GM19351 (cell line): ENCODE measurements at regions not wholly inside any gene's neighbourhood (a gene's known extent, or its start where the extent isn't known, plus 50 kb on each side); places are given as distances from the start of the nearest gene placed in this dataset.

Experiments
- ATAC-seq: cut with Tn5 transposase; IDR thresholded peaks from one replicate; pipeline ENCODE4 v1.9.1; 2021; ENCODE audit warnings: mild to moderate bottlenecking, moderate library complexity; ENCODE audit not compliant: unreplicated experiment

DNA sequence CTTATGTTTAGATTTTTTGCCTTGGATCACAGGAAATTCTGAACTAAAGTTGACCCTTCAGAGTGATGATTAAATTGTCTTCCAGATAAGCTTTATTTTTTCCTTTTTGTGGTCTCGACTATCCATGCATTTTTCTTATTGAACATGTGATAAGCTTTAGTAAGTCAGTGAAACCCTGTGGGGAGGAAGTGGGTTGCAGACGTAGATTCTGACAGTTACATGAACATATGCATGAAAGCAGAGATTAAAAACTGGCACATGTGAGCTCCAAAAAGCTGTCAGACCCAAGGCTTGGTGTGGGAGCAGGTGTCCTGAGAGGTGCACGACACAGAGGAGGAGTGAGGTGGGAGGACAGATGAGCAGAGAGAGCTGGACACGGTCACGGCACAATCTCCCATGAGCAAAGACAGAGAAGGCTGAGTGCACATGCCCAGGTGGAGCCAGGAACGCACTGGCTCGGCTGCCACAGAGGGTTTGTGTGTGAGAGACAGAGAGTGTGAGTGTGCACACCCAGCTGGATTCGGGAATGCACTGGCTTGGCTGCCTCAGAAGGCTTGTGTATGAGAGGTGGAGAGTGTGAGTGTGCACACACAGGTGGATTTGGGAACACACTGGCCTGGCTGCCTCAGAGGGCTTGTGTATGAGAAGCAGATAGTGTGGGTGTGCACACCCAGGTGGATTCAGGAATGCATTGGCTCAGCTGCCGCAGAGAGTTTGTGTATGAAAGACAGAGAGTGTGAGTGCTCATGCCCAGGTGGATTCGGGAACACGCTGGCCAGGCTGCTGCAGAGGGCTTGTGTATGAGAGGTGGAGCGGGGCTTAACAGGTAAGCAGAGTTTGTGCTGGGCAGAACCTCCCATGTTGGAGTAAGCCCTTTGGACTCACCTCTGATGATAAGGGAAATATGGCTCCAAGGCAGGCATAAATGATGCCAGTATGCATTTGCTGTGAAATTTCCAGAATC lies 849.1 kb upstream of the SALL3 start:
- ATAC-seq: no peak

DNA sequence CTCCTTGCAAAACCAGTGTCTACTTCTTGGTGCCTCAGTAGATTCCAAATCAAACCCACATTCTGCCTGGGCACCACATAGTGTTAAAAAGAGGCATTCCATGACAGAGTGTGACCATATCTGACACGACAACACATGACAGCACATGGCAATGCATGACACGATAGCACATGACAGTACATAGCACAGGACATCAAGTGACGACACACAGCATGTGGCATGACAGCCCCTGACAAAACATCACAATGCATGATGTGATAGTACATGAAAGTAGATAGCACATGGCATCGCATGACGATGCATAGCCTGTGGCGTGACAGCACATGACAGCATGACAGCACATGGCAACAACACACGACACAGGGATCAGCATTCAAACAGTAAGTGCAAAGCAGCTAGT lies 845.9 kb upstream of the SALL3 start:
- ATAC-seq: no peak

DNA sequence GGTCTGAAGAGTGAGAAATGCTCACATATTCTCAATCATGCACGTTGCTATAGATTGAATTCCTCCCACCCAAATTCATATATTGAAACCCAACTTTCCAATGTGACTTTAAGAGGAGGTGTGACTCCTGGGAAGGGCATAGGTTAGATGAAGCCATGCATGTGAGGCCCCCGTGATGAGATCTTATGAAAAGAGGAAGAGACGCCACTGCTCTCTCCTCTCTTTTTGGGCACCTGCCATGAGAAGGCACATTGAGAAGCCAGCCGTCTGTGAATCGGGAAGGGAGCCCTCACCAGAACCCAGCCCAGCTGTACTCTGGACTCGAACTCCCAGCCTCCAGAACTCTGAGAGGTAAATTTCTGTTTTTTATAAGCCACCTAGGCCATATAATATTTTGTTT lies 842.6 kb upstream of the SALL3 start:
- no peak for ATAC-seq

DNA sequence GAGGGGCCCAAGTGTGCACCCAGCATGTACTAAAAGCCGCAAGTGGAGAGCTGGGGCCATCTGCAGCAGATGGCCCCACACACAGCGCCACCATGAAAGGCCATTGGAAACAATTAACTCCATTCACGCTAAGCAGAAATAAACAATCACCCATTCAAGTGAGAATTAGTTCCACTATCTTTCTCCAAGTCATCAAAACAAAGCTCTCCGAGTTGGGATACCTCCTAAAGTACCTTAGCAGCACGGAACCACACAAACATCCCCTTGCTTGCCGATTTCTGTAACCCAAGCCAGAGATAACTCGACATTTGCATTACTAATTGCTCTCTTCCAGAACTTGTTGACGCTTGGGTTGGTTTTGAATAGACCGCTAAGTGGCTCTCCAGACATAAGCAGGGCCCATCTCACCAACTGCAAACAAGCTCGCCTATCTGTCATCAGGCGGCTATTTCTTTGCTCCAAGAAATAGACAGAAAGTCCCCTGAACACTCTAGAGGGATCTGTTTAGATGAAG lies 840.6 kb upstream of the SALL3 start:
- ATAC-seq: no peak

DNA sequence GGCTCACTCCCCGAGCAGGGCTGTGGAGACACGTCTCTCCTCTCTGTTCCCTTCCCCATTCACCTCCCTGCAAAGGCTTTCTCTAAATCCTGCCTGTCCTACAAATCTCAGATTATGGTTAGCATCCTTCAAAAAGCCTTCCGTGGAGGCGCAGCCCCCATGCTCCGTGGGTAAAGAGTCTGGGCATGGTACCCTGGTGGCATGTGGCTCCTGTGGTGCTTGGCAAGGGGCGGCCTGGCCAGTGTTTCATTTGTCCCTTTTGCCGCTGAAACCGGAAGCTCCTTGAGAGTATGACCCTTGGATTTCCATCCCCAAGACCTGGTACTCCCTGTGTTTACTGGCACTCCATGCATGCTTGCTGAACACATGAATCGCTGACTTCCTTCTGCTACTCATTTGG lies 839.3 kb upstream of the SALL3 start:
- no peak for ATAC-seq

DNA sequence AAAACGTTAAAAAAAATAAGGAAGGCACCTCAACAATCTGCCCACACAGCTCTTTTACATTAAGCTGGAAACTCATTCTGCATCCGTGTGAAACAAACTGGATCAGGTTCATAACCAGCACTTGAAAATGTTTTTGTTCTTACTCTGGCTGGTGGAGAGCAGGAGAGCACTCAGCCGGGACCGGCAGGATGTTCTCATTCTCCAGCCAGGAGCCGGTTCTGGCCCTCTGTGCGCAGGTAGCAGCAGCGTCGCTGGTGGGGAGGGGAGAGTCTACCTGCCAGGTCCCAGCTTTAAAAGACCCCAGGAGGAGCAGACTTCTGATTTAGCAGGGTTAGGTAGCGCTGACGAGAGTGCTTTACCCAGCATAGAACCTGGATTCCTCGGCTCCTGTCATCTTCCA lies 834.9 kb upstream of the SALL3 start:
- no peak for ATAC-seq

DNA sequence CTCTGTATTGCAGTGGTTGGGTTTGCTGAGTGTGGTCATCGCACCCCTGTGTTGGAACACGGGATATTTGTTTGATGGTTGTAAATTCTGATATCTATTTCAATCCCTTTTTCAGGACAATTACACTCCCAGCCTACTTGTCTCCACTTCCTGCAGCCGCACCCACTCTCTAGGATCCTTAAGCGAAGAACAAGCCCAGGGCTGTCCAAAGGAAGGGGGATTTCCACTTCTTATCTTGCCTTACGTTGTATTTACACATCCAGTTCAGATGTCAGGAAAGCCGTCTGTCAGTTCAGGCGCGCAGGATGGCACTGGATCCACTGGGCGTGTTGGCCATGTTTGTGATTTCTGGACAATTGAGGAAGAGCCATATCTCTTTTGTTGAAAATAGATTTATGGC lies 834.5 kb upstream of the SALL3 start:
- ATAC-seq: no peak

DNA sequence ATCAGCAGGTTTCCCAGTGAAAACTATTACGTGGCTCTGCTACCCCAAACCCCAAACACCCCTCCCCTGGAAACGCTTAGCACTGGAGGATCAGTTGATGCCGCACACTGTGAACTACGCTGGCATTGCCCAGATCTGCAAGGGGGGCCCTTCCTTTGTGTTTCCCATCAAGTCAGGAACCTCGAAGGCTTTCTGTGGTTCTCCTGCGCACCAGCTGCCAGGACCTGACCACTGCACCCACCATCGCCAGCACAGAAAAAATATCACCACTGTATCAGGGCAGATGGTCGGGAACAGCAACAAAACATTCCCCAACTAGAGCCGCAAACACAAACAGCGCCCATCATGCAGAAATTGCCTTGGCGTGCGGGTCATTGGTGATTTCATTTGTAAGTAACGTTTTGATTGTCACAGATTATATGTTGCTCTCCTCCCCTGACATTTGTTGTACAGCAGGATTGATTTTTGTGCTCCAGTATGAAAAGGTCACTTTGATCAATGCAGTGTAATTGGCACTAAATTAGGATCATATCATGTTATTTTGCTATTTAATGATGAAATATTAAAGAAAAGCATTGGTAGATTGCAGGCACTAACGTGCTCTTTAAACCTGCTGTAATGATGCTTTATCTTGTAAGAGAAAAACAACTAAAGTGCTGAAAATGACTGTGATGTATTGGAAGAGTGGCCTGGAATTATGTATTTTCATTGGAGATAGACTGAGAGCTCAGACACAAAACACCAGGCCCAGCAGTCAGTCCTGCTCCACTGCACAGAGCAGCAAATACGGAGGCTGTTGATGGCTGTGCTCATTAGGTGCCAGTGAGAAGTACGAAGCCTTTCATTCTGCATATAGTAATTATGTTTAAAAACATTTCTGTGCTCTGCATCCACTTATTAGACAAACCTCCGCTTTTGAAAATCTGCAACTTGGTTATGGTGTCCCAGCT lies 833.2 kb upstream of the SALL3 start:
- no peak for ATAC-seq

DNA sequence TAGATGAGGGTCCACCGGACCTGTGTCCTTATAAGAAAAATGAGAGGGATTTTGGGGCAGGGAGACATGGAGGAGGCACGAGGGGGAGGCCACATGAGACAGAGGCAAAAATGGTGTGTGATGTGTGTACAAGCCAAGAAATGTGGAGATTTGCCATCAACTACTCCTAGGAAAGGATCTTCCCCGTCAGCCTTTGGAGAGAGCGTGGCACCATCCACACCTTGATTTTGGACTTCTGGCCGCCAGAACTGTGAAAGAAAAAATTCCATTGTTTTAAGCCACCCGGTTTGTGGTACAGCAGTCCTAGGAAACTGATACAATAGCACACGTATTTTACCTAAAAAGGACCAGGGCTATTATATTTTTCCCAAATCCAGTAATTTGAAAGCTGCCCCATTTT lies 829.0 kb upstream of the SALL3 start:
- ATAC-seq: no peak

DNA sequence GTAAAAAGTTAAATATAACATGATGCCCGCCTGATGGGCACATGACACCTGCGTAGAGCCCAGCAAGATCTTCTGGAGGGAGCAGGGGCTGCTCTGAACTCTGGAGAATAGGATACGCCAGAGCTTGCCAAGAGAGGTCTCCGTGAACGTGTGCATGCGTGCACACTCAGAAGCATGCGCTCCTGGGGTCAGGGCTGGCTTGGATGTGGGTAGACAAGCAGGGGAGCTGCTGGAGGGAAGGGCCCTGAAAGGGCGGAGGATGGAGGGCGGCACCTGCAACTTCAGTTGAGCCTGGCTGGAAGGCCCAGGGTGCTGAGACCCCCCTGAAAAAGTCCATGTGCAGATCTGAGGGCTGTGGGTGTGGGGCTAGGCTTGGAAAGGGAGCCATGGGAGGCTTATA lies 828.4 kb upstream of the SALL3 start:
- ATAC-seq: no peak

DNA sequence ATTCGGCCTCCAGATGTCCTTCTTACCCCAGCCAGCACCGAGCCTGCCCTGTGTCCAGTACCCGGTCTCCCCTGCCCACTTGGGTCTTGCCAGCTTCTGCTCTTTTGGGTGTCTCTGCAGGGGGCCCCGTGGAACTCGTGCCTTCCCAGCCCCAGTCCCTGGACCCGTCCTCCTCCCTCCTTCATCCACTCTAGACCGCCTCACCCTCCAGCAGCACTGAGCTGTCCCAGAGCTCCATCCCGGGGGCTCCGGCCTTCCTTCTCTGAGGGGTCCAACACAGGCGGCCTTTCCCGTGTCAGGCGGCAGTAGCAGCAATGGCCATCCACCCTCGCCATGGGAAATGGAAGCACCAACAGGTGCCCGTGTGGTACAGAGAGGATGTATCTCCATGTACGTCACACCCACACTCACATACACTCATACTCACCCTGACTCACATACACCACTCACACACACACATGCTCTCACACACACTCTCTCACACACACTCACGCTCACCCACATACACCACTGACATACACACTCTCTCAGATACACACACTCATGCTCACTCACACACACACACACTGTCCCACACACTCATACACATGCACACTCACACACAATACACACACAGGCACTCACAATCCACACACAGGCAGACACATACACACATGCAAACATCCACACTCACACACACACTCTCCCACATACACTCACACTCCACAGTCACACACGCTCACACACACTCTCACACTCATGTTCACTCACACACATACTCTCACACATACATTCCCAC lies 827.5 kb upstream of the SALL3 start:
- no peak for ATAC-seq

DNA sequence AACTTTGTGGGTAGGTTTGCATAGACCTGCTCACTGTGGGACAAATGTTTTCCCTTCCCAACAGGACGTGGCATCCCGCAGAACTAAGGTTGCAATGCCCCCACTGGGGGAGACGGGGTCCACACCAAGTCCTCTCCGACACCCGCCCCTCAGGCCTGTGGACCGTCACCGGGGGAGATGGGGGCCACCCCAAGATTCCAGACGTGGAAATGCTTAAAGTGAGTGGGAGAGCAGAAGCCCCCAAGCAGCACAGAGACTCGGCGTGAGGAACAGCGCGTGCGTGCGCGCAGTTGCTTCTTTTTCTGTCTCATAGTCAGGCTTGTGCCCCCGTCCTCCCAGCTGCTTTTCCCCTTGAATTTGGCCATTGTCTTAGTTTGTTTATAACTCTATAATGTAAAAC lies 826.3 kb upstream of the SALL3 start:
- no peak for ATAC-seq

DNA sequence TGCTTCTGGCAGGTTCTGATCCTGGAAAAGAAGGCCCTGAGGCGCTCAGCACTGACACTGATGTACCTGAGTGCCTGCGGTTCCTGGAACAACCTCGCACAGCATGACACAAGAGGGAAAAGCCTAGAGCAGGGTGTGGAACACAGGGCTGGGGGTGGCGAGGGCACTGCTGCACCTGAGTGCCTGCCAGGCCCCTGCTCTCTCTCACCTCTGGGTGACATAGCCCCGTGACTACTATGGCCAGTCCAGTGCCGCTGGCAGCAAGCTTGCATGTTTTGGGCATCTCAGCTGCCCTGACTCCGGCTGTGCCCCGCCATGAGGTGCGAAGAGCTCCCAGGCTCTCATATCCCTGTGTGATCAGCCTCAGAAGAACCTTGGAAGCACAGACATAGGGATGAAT lies 825.2 kb upstream of the SALL3 start:
- no peak for ATAC-seq

DNA sequence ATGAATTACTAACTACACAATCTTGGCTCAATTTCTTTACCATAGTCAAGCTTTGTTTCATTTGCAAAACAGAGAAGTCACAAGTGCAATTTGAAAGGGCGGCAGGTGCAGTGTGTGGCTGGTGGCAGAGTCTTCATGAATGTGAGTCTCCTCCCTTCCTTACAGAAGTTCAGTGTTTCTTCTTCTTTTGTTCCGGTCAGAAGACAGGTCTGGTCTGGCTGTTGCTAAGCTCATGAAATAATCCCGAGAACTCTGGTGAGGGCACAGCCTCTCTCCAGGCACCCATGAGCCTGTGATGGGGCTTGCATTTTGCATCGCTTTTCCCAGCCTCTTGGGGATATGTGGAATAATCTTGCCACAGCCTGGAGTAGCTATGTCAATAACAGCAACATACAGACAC lies 824.8 kb upstream of the SALL3 start:
- no peak for ATAC-seq

DNA sequence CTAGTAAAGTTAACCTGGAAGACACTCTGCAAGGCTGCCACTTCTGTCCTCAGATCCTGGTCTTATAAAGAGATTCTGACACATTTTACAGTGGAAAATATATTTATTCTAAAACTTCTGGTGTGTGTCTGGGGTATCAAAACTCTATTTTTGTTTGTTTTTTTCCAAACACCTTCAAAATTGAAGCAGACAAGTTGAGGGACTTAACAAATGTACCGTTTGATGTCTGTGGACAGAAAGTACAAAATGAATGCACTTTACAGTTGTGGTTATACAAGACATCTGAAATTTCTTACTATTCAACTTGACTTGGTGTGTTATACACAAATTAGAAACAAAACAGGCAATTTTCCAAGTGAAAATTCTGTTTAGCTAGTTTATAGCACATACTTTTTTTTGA lies 823.2 kb upstream of the SALL3 start:
- ATAC-seq: no peak

DNA sequence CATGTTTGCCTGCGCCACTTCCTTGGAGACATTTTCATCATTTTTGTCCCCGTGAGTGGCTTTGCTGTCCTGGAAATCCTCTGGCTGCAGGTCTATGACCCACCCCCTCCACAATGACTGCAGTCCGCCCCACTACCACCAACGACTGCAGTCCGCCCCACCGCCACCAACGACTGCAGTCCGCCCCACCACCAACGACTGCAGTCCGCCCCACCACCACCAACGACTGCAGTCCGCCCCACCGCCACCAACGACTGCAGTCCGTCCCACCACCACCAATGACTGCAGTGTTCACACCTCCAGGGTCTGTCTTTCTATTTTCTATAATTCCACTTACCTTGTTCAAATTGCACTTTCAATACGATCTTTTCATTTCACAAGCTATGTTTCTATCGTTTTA lies 820.7 kb upstream of the SALL3 start:
- ATAC-seq: no peak

DNA sequence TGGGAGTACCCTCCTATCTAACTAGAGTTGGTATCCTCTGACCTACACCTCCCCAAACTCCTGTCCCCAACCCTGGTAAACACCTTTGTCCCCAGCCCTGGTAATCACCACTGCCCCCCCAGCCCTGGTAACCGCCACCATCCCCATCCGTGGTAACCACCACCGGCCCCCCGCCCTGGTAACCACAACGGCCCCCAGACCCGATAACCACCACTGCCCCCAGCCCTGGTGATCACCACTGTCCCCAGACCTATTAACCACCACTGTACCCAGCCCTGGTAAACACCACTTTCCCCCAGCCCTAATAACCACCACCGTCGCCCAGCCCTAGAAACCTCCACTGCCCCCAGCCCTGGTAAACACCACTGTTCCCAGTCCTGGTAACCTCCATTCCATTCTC lies 820.2 kb upstream of the SALL3 start:
- ATAC-seq: no peak

DNA sequence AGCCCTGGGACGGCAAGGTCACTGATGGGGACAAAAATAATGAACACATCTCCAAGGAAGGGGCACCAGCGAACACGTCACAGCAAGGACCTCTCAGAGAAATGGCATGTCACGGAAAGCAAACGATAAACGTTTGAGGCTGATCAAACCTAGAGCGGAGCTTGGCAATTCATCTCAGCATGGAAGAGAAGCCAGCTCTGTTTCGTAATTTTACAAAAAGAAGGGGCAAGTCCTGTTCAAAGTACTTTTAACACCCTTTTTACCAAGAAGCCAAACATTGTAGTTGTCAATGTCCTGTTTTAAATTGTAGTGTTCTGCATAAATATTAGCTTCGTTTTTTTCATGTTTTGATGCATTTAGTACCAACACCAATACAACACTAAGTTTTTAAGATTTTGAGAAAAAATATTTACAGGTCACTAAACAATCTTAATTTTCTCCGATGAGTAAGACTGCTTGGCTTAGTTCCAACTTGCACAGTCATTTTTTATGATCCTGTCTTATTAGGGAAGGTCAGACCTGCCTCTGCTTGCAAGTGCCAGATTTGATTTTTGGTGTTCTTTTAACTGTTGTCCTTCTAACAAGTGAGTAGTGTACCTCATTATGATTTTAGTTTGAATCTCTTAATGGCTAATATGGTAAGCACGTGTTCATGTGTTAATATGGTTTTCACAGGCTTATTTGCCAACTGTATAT lies 818.5 kb upstream of the SALL3 start:
- no peak for ATAC-seq

DNA sequence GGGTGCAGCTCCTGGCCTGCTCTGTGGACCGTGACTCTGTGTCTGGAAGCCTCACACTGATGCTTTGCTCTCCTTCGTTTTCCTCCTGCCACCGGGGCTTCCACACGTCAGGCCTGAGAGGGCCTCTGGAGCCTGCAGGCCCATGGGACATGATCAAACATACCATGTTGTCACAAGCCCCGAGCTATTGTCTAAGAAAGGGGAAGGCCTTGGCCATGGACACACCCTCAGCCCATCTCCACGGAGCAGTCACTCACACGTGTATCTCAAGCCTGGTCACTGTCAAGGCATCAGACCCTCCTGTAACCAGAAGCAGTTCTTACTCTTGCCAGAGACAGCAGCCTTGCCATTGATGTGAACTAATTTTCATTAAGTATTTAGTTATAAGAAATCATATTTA lies 814.1 kb upstream of the SALL3 start:
- no peak for ATAC-seq

DNA sequence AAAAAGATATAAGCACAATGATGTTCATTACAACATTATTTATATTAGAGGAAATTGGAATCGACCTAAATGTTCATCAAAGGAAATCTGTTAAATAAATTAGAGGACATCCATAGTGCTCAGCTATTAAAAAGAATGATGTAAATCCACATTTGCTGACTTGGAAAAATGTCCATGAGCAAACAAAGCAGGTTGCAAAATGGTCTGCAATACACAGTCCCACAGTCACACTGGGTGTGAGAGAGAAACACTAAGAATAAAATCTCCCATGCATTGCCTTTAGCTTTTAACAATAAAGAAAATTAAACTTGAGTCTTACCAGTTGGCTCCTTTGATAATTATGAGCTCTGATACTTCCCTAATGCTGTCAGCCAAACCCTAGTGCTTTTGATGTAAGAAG lies 811.1 kb upstream of the SALL3 start:
- ATAC-seq: no peak
